Embryonic facial prominence (tissue), 1 donor: ENCODE measurements at regions not wholly inside any gene's neighbourhood (a gene's known extent, or its start where the extent isn't known, plus 50 kb on each side); places are given as distances from the start of the nearest gene placed in this dataset.

Source experiments
- DNase-seq: peaks from one replicate; pipeline ENCODE4 v3.0.0-alpha.2; 2016; ENCODE audit errors: extremely low spot score

DNA sequence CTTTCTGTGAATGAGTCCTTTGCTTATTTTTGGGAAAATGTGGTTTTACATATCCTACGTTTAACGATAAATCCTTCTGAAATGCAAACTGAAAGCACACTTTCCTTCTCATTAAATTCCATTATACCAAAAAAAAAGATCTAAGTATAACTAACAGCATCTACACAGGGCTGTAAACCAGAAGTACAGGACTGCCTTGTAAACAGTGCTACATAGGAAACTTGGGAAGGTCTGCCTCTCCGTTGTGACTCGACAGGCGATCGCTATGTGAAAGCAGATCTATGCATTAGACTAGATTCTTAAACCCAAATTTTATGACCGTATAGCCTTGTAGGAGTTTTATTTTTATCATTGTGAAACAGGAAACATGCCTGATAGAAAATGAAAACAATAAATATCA lies 690.5 kb downstream of the ARHGAP15 start:
- DNase-seq: no peak

DNA sequence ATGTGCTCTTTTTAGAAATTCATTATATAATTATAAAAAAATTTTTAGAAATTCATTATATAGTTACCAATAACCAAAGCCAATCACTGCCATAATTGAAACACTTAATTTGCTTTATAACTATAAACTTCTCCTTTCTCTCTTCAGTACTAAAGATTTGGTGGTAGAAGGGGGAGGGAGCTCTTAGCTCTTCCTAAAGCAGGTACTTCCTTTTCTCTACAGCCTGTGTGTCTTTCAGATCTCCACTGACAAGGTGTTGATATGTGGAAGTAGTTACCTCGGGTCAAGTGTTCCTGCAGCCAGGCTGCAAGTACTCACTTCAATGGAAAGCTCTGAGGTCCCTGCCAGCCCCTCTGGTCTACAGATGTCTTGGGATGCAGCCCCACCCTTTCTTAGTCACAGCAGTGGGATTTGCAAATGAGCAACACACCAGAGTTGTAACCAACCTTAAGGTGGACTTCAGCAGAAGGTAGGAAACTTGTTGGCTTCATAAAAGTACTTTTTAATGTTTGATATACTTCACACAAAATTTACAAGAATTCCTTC lies 690.0 kb downstream of the ARHGAP15 start:
- DNase-seq: no peak
